Activated CD4-positive, alpha-beta T cell treated with anti-CD3 and anti-CD28 coated beads for 36 hours (primary cell): ENCODE measurements at regions not wholly inside any gene's neighbourhood (a gene's known extent, or its start where the extent isn't known, plus 50 kb on each side); places are given as distances from the start of the nearest gene placed in this dataset.

ENCODE experiments used
- ATAC-seq: fragments of 200-7000 bp; cut with Tn5 transposase; one replicate; pipeline ENCODE4 v1.10.0; 2021; ENCODE audit warnings: mild to moderate bottlenecking, moderate library complexity
- CTCF ChIA-PET: fragments of 350-600 bp; sonication (Branson Sonifier 250); formaldehyde crosslinking; loops from one replicate; lab custom pipeline; 2021; ENCODE audit warnings: antibody characterized with exemption; lab: Charles Lee
- POLR2A ChIA-PET: fragments of 350-600 bp; sonication (Branson Sonifier 250); formaldehyde crosslinking; loops from one replicate; lab custom pipeline; 2021; ENCODE audit warnings: antibody characterized with exemption, inconsistent platforms; lab: Charles Lee
- DNase-seq: peaks from one replicate; pipeline ENCODE4 v3.0.0-alpha.2; 2020
- H3K27ac Mint-ChIP-seq: one replicate; pipeline ENCODE4 v1.8.0; 2021; ENCODE audit warnings: mixed read lengths
- H3K27me3 Mint-ChIP-seq: one replicate; pipeline ENCODE4 v1.8.0; 2021; ENCODE audit warnings: mixed read lengths
- H3K36me3 Mint-ChIP-seq: one replicate; pipeline ENCODE4 v1.8.0; 2021; ENCODE audit warnings: low read depth, mixed read lengths
- H3K4me1 Mint-ChIP-seq: one replicate; pipeline ENCODE4 v1.8.0; 2021; ENCODE audit warnings: mixed read lengths
- H3K4me3 Mint-ChIP-seq: one replicate; pipeline ENCODE4 v1.8.0; 2021; ENCODE audit warnings: mild to moderate bottlenecking, moderate library complexity, mixed read lengths
- H3K9me3 Mint-ChIP-seq: one replicate; pipeline ENCODE4 v1.8.0; 2021; ENCODE audit warnings: low read depth, mixed read lengths
- intact Hi-C, 2 experiments: fragments of 100-400 bp; cut with DNase I in 1 of 2; cut with micrococcal nuclease in 1 of 2; formaldehyde crosslinking; loops; one replicate each; pipeline versions ENCODE4 v1.14.2 to v1.15.1; 2022 to 2024; cut with DNase I, micrococcal nuclease

DNA sequence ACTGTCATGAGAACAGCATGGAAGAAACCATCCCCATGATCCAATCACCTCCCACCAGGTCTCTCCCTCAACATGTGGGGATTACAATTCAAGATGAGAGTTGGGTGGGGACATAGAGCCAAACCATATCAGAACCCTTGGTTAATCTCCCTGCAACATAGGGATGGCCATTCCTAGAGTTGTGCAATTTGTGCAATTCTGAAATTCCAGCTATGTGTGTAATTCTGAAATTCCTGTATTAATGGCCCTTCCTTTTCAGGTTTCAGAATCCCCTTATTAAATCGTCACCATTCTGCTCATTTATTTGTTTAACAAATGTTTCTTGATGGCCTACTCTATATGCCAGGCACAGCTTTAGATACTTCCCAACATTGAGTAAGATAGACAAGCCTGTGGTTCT is 282.6 kb downstream of the SMARCA2 start:
- peaks cover 7% of the 10 kb centered on the region for H3K9me3 Mint-ChIP-seq
- H3K36me3 Mint-ChIP-seq: no peaks in the 10 kb centered on the region
- H3K4me1 Mint-ChIP-seq: no peaks in the 10 kb centered on the region

DNA sequence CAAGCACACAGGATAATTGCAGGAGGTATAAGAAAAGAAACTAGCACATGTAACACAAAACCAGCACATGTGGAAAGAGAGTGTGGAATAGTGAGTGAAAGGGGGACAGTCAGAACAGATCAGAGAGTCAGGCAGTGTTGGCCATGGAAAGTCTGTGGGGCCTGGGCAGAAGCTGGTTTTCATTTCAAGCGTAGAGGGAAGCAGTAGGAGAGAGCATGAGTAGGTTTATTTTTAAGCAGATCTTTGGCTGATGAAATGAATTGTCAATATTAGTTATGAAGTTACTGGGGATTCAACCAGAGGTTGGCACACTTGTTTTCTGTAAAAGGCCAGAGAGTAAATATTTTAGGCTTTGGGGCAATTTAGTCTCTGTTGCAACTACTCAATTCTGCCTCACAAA is 283.1 kb downstream of the SMARCA2 start:
- ChIA-PET POLR2A (no interaction called here), CTCF (no interaction called here)
- no peak for ATAC-seq
- Mint-ChIP-seq H3K27ac (no peak overlapping the region), H3K4me3 (no peak overlapping the region), H3K9me3 (peaks cover 7% of the 10 kb centered on the region), H3K36me3 (no peaks in the 10 kb centered on the region), H3K27me3 (peaks cover 14% of the 10 kb centered on the region), H3K4me1 (no peaks in the 10 kb centered on the region)
- intact Hi-C loops: no loop called here
- no peak for DNase-seq

More for the DNA sequence above, 282.6 kb downstream of the SMARCA2 start:
- peaks cover 9% of the 10 kb centered on the region for H3K27me3 Mint-ChIP-seq
- no peak overlapping the region for H3K4me3 Mint-ChIP-seq
- DNase-seq (no peak), ATAC-seq (no peak)
- intact Hi-C loops: no loop called here
- POLR2A ChIA-PET: no interaction called here
- CTCF ChIA-PET: no interaction called here
- no peak overlapping the region for H3K27ac Mint-ChIP-seq

DNA sequence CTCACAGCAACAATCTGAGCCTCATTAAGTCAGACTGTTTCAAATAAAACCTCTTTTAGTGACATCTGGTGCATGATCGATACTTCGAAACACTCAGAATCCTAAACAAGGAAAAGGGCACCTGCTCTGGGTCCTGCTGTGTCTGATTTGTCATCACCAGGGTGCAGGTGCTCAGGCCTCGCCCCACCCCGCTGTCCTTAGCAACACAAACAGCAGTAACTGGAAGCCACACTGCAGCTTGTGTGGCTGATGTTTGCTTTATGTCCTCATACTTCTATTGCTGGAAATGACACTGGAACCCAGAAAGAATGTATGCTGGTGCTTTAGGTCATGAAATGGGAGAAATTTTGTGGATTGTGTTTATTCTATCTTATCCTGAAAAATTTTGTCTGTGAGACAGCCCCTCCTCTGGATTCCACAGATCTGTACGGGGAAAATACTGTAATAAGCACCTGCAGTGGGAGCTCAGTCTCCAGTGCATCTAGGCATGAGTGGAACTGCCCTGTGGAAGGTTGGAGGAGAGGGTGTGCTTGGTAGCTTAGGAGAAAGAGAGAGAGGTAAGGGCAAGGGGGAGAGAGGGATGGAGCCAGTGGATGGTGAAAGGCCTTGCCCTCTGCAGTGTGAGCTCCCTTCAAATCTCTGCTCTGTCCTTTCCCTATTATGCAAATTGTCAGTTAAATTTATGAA is 284.2 kb downstream of the SMARCA2 start:
- H3K4me3 Mint-ChIP-seq: no peak overlapping the region
- ATAC-seq (no peak), DNase-seq (no peak)
- no peaks in the 10 kb centered on the region for H3K36me3 Mint-ChIP-seq
- no peaks in the 10 kb centered on the region for H3K4me1 Mint-ChIP-seq
- H3K9me3 Mint-ChIP-seq: peaks cover 7% of the 10 kb centered on the region
- CTCF ChIA-PET: no interaction called here
- intact Hi-C loops: no loop called here
- no peak overlapping the region for H3K27ac Mint-ChIP-seq
- H3K27me3 Mint-ChIP-seq: peaks cover 16% of the 10 kb centered on the region
- POLR2A ChIA-PET: no interaction called here

DNA sequence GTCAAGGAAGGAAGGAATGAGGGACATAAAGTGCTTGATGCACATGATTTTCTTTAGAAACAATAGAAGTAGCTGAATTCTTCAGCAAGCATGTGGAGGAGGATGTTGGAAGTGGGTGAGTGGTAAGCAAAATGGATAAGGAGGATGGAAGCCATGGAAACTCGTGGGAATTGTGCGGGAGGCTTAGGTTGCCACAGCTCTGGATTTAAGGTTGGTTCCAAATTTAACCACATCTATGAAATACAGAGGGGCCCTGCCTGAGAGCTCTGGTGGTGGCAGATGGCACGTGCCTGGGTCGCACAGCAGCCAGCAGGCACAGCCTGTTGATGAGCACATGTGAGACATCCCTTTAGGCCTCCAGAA is 284.7 kb downstream of the SMARCA2 start:
- Mint-ChIP-seq H3K36me3 (no peaks in the 10 kb centered on the region), H3K27ac (no peak overlapping the region), H3K9me3 (peaks cover 7% of the 10 kb centered on the region), H3K4me3 (no peak overlapping the region), H3K27me3 (peaks cover 16% of the 10 kb centered on the region), H3K4me1 (no peaks in the 10 kb centered on the region)
- DNase-seq (no peak), ATAC-seq (no peak)
- intact Hi-C loops: no loop called here
- POLR2A ChIA-PET: no interaction called here
- CTCF ChIA-PET: no interaction called here

DNA sequence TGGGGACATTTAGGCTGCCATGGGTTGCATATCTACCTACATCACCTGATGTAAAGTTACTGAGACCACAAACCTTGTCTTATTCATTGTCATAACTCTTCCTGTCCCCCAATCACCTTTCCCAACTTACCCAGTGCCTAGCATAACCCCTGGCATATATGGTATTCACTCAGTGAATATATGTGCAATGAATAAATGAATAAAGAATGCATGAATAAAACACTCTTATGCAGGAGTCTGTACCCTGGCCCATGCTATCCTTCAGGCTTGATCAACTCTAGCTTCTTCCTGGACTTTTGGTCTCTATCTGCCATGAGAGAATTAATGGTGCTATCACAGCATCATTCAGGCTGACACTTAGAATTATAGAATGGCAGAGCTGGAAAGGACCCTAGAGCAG is 285.2 kb downstream of the SMARCA2 start:
- Mint-ChIP-seq H3K4me3 (no peak overlapping the region), H3K27me3 (peaks cover 16% of the 10 kb centered on the region), H3K4me1 (no peaks in the 10 kb centered on the region), H3K27ac (no peak overlapping the region), H3K9me3 (peaks cover 7% of the 10 kb centered on the region), H3K36me3 (no peaks in the 10 kb centered on the region)
- no peak for DNase-seq
- ATAC-seq: no peak
- intact Hi-C loops: no loop called here
- CTCF ChIA-PET: no interaction called here
- POLR2A ChIA-PET: no interaction called here

DNA sequence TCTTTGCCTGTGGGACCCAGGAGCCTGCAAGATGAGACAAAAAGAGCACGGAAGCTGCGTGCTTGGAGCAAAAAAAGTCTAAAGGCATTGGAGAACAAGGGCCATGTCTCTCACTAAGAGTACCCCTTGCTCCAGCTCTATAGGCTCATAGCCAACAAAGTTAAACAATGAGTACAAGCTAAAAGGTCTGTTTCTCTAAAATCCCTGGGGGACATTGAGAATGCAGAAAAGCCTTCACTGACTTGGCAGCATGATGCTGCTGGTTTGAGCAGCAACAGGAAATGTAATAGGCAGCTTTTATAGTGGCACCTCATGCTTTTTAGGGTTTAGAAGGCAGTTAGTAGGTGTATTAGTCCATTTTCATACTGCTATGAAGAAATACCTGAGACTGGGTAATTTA is 287.5 kb downstream of the SMARCA2 start:
- Mint-ChIP-seq H3K27ac (no peak overlapping the region), H3K4me1 (no peaks in the 10 kb centered on the region), H3K27me3 (peaks cover 17% of the 10 kb centered on the region), H3K36me3 (no peaks in the 10 kb centered on the region), H3K4me3 (no peak overlapping the region), H3K9me3 (peaks cover 7% of the 10 kb centered on the region)
- POLR2A ChIA-PET: no interaction called here
- intact Hi-C loops: no loop called here
- DNase-seq (no peak), ATAC-seq (no peak)
- CTCF ChIA-PET: no interaction called here

DNA sequence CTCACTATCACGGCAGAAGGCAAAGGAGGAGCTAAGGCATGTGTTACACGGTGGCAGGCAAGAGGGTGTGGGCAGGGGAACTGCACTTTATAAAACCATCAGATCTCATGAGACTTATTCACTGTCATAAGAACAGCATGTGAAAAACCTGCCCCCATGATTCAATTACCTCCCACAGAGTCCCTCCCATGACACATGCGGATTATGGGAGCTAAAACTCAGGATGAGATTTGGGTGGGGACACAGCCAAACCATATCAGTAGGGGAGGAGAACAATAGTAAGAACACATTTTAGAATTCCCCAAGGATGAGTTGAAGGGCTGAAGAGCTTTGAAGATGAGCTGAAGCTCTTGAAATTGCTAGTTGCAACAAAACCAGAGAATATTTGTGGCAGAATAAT is 287.9 kb downstream of the SMARCA2 start:
- ChIA-PET CTCF (no interaction called here), POLR2A (interaction anchor here (0.6 kb wide), 1 partner anchor 587 kb away, joined by 4 read pairs; no protein-coding TSS in a partner anchor)
- ATAC-seq (no peak), DNase-seq (no peak)
- no peak overlapping the region for H3K4me3 Mint-ChIP-seq
- H3K36me3 Mint-ChIP-seq: no peaks in the 10 kb centered on the region
- H3K27me3 Mint-ChIP-seq: peaks cover 16% of the 10 kb centered on the region
- intact Hi-C loops: no loop called here
- H3K9me3 Mint-ChIP-seq: peaks cover 7% of the 10 kb centered on the region
- H3K27ac Mint-ChIP-seq: no peak overlapping the region
- H3K4me1 Mint-ChIP-seq: no peaks in the 10 kb centered on the region

DNA sequence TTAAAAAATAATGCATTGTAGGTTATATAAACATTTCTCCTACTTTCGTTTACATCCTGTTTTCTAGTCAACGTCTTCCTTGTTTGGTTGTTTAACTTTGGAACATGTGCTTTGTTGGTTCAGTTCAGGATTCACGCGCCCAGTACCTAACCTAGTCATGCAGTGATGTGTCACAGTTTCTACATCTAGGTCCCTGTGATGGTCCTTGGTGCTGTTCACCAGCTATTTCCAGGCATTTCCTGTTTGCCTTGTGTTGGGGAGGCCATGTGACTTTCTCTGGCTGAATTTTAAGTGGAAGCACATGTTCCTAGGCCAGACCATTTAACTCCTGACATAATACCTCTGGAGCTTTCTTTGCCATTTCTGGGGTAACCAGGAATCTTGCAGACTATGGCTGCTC is 292.3 kb downstream of the SMARCA2 start:
- ChIA-PET CTCF (interaction anchor here (0.6 kb wide), 1 partner anchor 220 kb away, joined by 5 read pairs; no protein-coding TSS in a partner anchor), POLR2A (no interaction called here)
- Mint-ChIP-seq H3K27ac (no peak overlapping the region), H3K4me3 (no peak overlapping the region), H3K4me1 (no peaks in the 10 kb centered on the region), H3K27me3 (peaks cover 10% of the 10 kb centered on the region), H3K9me3 (peaks cover 15% of the 10 kb centered on the region), H3K36me3 (no peaks in the 10 kb centered on the region)
- DNase-seq: no peak
- intact Hi-C loops: no loop called here
- no peak for ATAC-seq

DNA sequence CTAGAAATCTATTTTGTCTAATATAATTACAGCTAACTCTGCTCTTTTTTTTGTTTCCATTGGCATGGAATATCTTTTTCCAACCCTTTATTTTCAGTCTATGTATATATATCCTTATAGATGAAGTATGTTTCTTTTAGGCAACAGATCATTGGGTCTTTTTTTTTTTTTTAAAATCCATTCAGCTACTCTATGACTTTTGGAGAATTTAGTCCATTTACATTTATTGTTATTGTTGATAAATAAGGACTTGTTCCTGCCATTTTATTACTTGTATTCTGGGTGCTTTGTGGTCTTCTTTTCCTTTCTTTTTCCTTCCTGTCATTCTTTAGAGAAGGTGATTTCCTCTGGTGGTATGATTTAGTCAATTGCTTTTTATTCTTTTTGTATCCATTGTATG is 296.8 kb downstream of the SMARCA2 start:
- intact Hi-C loops: no loop called here
- ChIA-PET CTCF (no interaction called here), POLR2A (no interaction called here)
- Mint-ChIP-seq H3K27me3 (peaks cover 4% of the 10 kb centered on the region), H3K9me3 (peaks cover 36% of the 10 kb centered on the region), H3K36me3 (peaks cover 4% of the 10 kb centered on the region), H3K4me3 (no peak overlapping the region), H3K4me1 (no peaks in the 10 kb centered on the region), H3K27ac (no peak overlapping the region)
- DNase-seq: no peak
- ATAC-seq: no peak

DNA sequence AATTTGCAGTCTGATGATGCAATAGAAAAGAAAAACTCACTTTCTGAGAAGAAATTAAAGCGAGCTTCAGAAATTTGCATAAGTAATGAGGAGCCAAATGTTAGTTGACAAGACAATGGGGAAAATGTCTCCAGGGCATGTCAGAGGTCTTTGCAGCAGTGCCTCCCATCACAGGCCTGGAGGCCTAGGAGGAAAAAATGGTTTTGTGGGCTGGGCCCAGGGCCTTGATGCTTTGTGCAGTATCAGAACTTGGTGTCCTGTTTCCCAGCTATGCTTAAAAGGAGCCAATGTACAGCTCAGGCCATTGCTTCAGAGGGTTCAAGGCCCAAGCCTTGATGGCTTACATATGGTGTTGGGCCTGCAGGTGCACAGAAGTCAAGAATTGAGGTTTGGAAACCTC is 298.4 kb downstream of the SMARCA2 start:
- POLR2A ChIA-PET: no interaction called here
- Mint-ChIP-seq H3K36me3 (peaks cover 4% of the 10 kb centered on the region), H3K4me3 (no peak overlapping the region), H3K27ac (no peak overlapping the region), H3K9me3 (peaks cover 36% of the 10 kb centered on the region), H3K4me1 (no peaks in the 10 kb centered on the region), H3K27me3 (peaks cover 2% of the 10 kb centered on the region)
- intact Hi-C loops: no loop called here
- ATAC-seq: no peak
- CTCF ChIA-PET: no interaction called here
- DNase-seq: no peak

DNA sequence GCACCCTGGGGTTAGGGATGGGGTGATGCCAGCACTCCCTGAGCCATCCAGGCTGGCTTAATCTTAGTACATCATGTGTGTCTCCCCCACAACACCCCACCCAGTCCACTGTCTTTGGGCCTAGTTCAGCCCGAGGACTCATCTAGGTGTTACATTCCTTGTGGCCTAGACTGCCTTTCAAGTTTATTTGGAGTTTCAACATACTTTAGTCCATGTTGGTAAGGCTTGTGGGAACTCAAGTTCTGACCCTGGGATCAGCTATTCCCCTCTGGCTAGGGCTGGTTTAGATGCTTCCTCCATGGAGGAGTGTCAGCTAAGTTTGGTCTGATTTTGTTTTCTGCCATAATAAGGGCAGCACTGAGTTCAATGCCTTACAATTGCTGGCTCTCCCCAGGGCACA is 302.4 kb downstream of the SMARCA2 start:
- DNase-seq (no peak), ATAC-seq (no peak)
- H3K27me3 Mint-ChIP-seq: peaks cover 2% of the 10 kb centered on the region

DNA sequence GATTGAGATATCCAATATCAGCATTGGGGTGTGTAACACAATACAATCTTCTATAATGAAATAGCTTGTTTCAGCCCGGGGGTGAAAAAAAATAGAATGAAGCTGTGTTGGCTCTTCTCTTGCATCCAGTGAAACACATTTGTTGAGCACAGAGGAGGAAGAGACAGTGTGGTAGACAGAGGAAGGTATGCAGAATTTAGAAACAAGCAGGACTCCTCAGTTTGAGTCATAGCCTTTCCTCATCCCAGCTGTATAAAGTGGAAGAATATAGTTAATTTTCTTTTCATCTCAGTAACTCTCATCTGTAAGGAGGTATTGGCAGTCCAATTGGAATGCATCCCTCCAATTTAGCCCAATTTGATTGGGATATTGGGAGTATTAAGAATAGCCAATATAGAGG is 302.2 kb upstream of the VLDLR start:
- CTCF ChIA-PET: no interaction called here
- H3K4me3 Mint-ChIP-seq: no peak overlapping the region
- intact Hi-C loops: no loop called here
- no peaks in the 10 kb centered on the region for H3K4me1 Mint-ChIP-seq
- no peak overlapping the region for H3K27ac Mint-ChIP-seq
- DNase-seq (no peak), ATAC-seq (no peak)
- POLR2A ChIA-PET: no interaction called here
- H3K9me3 Mint-ChIP-seq: peaks cover 8% of the 10 kb centered on the region
- H3K27me3 Mint-ChIP-seq: peaks cover 2% of the 10 kb centered on the region
- no peaks in the 10 kb centered on the region for H3K36me3 Mint-ChIP-seq

More for the DNA sequence above, 302.4 kb downstream of the SMARCA2 start:
- Mint-ChIP-seq H3K4me3 (no peak overlapping the region), H3K4me1 (no peaks in the 10 kb centered on the region), H3K36me3 (peaks cover 4% of the 10 kb centered on the region), H3K9me3 (peaks cover 20% of the 10 kb centered on the region), H3K27ac (no peak overlapping the region)
- POLR2A ChIA-PET: no interaction called here
- intact Hi-C loops: no loop called here
- CTCF ChIA-PET: interaction anchor here (0.5 to 0.6 kb wide), 2 partner anchors 221 to 348 kb away, joined by 3 read pairs; no protein-coding TSS in a partner anchor
